H1 (cell line): ENCODE measurements at regions not wholly inside any gene's neighbourhood (a gene's known extent, or its start where the extent isn't known, plus 50 kb on each side); places are given as distances from the start of the nearest gene placed in this dataset.

Source experiments
- CTCF ChIA-PET: fragments of 300-600 bp; sonication (Branson Sonifier 250); formaldehyde crosslinking; loops from one replicate; lab custom pipeline; 2021; ENCODE audit not compliant: partially characterized antibody; lab: Charles Lee
- POLR2A ChIA-PET: fragments of 300-600 bp; sonication (Branson Sonifier 250); formaldehyde crosslinking; loops from one replicate; lab custom pipeline; 2021; ENCODE audit warnings: inconsistent platforms; ENCODE audit not compliant: partially characterized antibody; lab: Charles Lee
- DNase-seq, 2 experiments: peaks; one replicate each; pipeline versions ENCODE4 v3.0.0 to v3.0.0-alpha.2; 2010 to 2022; ENCODE audit warnings: low spot score in 2 of 2, low read depth in 1 of 2, mixed read lengths in 1 of 2
- FAIRE-seq: peaks from 2 replicates; lab custom pipeline; 2011; peaks lifted over from hg19 to GRCh38; lab: Jason Lieb, UNC
- H2AFZ ChIP-seq: 2 replicates; pipeline ENCODE4 v1.8.1; 2012; ENCODE audit warnings: low read length, inconsistent platforms
- H2AK5ac ChIP-seq: 2 replicates; pipeline ENCODE4 v1.6.1; 2013; ENCODE audit warnings: low read depth, low read length
- H2BK120ac ChIP-seq: replicated peaks from 2 replicates; pipeline ENCODE3; 2013; ENCODE audit warnings: low read depth, low read length, inconsistent platforms
- H2BK12ac ChIP-seq: 2 replicates; pipeline ENCODE4 v1.6.1; 2013; ENCODE audit warnings: low read depth, low read length
- H2BK15ac ChIP-seq: 2 replicates; pipeline ENCODE4 v1.6.1; 2013; ENCODE audit warnings: low read length
- H2BK20ac ChIP-seq: 2 replicates; pipeline ENCODE4 v1.6.1; 2013; ENCODE audit warnings: low read length
- H2BK5ac ChIP-seq: 2 replicates; pipeline ENCODE4 v1.6.1; 2013; ENCODE audit warnings: low read depth, low read length
- H3K14ac ChIP-seq: 2 replicates; pipeline ENCODE4 v1.6.1; 2013; ENCODE audit warnings: inconsistent platforms; ENCODE audit not compliant: insufficient read length
- H3K18ac ChIP-seq: 2 replicates; pipeline ENCODE4 v1.6.1; 2013; ENCODE audit warnings: low read length; ENCODE audit errors: extremely low read depth
- H3K23ac ChIP-seq: 2 replicates; pipeline ENCODE4 v1.6.1; 2013; ENCODE audit warnings: inconsistent platforms; ENCODE audit not compliant: insufficient read length
- H3K23me2 ChIP-seq: 2 replicates; pipeline ENCODE4 v1.6.1; 2013; ENCODE audit warnings: low read depth, low read length
- H3K27ac ChIP-seq: 2 replicates; pipeline ENCODE4 v1.6.1; 2011; ENCODE audit warnings: low read depth, low read length, inconsistent platforms
- H3K27me3 ChIP-seq, 4 experiments: replicated peaks in 1 of 4; 1 replicate in 1 of 4; 2 replicates in 3 of 4; pipeline versions ENCODE4 v1.6.1 to v1.8.1; 2011 to 2013; ENCODE audit warnings: low read length in 3 of 4, mild to moderate bottlenecking in 3 of 4, inconsistent platforms in 2 of 4, mixed read lengths in 2 of 4, moderate library complexity in 1 of 4; ENCODE audit not compliant: control insufficient read depth in 3 of 4, insufficient read depth in 3 of 4; ENCODE audit errors: extremely low read depth in 1 of 4
- H3K36me3 ChIP-seq, 4 experiments: 2 replicates each; pipeline versions ENCODE4 v1.6.1 to v1.8.1; 2011 to 2013; ENCODE audit warnings: mild to moderate bottlenecking in 4 of 4, low read length in 3 of 4, moderate library complexity in 2 of 4, control low read depth in 1 of 4, inconsistent platforms in 1 of 4; ENCODE audit not compliant: insufficient read depth in 4 of 4, control insufficient read depth in 2 of 4
- H3K4ac ChIP-seq: replicated peaks from 2 replicates; pipeline ENCODE3; 2013; ENCODE audit warnings: low read length, low read depth, mixed read lengths, inconsistent platforms; ENCODE audit not compliant: insufficient read length
- H3K4me1 ChIP-seq, 4 experiments: replicated peaks in 1 of 4; 1 replicate in 1 of 4; 2 replicates in 3 of 4; pipeline versions ENCODE4 v1.6.1 to v1.8.1; 2011 to 2013; ENCODE audit warnings: low read length in 3 of 4, inconsistent platforms in 2 of 4, mixed read lengths in 1 of 4; ENCODE audit not compliant: insufficient read depth in 4 of 4, control insufficient read depth in 3 of 4
- H3K4me2 ChIP-seq, 2 experiments: 2 replicates each; pipeline versions ENCODE4 v1.6.1 to v1.8.1; 2011 to 2013; ENCODE audit warnings: low read depth in 2 of 2, low read length in 2 of 2, control low read depth in 1 of 2, inconsistent platforms in 1 of 2, mild to moderate bottlenecking in 1 of 2; ENCODE audit not compliant: insufficient read depth in 1 of 2
- H3K4me3 ChIP-seq, 4 experiments: fragments of 200-600, 300-600 bp in 1 of 4; sonication (generic), shearing (Covaris generic), sonication (Bioruptor Twin) in 1 of 4; 2 replicates each; pipeline versions ENCODE4 v1.5.1 to v1.8.1; 2011 to 2016; ENCODE audit warnings: low read length in 4 of 4, low read depth in 3 of 4, control low read depth in 2 of 4, inconsistent platforms in 2 of 4, mild to moderate bottlenecking in 2 of 4, mixed read lengths in 1 of 4, moderate library complexity in 1 of 4; ENCODE audit not compliant: insufficient read depth in 2 of 4; ENCODE audit errors: extremely low read depth in 1 of 4
- H3K56ac ChIP-seq: replicated peaks from 2 replicates; pipeline ENCODE3; 2013; ENCODE audit warnings: low read depth, mild to moderate bottlenecking, mixed read lengths, low read length, inconsistent platforms; ENCODE audit not compliant: insufficient read length
- H3K79me1 ChIP-seq: 2 replicates; pipeline ENCODE4 v1.6.1; 2013; ENCODE audit warnings: low read depth, low read length, control low read depth
- H3K79me2 ChIP-seq, 2 experiments: 2 replicates each; pipeline versions ENCODE4 v1.6.1 to v1.8.1; 2012 to 2013; ENCODE audit warnings: low read length in 2 of 2, mild to moderate bottlenecking in 2 of 2, inconsistent platforms in 1 of 2; ENCODE audit not compliant: insufficient read depth in 2 of 2, control insufficient read depth in 1 of 2
- H3K9ac ChIP-seq, 4 experiments: replicated peaks in 1 of 4; 1 replicate in 1 of 4; 2 replicates in 3 of 4; pipeline versions ENCODE4 v1.6.1 to v1.8.1; 2011 to 2013; ENCODE audit warnings: low read depth in 3 of 4, low read length in 3 of 4, control low read depth in 2 of 4, mild to moderate bottlenecking in 2 of 4, moderate library complexity in 2 of 4, inconsistent platforms in 1 of 4; ENCODE audit errors: extremely low read depth in 1 of 4
- H3K9me3 ChIP-seq, 2 experiments: 2 replicates each; pipeline versions ENCODE4 v1.6.1 to v1.8.1; 2012 to 2013; ENCODE audit warnings: mild to moderate bottlenecking in 2 of 2, moderate library complexity in 2 of 2, control low read depth in 1 of 2, inconsistent platforms in 1 of 2, low read depth in 1 of 2, low read length in 1 of 2, mixed read lengths in 1 of 2; ENCODE audit not compliant: insufficient read depth in 2 of 2
- H4K20me1 ChIP-seq, 2 experiments: replicated peaks in 1 of 2; 2 replicates each; pipeline versions ENCODE3 to v1.8.1; 2011 to 2013; ENCODE audit warnings: inconsistent platforms in 2 of 2, low read length in 2 of 2, mild to moderate bottlenecking in 1 of 2; ENCODE audit not compliant: insufficient read depth in 2 of 2, control insufficient read depth in 1 of 2
- H4K5ac ChIP-seq: 2 replicates; pipeline ENCODE4 v1.6.1; 2013; ENCODE audit warnings: low read length, low read depth, mixed read lengths, inconsistent platforms; ENCODE audit not compliant: insufficient read length
- H4K8ac ChIP-seq: 2 replicates; pipeline ENCODE4 v1.8.0; 2013; ENCODE audit warnings: mild to moderate bottlenecking, moderate library complexity, low read length, inconsistent platforms; ENCODE audit not compliant: insufficient read depth; ENCODE audit errors: extremely low read depth
- H4K91ac ChIP-seq: replicated peaks from 2 replicates; pipeline ENCODE3; 2013; ENCODE audit warnings: low read length, mixed read lengths, inconsistent platforms; ENCODE audit not compliant: insufficient read length
- BACH1 ChIP-seq: IDR thresholded peaks from 2 replicates; pipeline ENCODE4 v1.6.1; 2012; ENCODE audit warnings: low read length, improper control_type of control experiment
- BCL11A ChIP-seq, 2 experiments: IDR thresholded peaks; one replicate each; pipeline ENCODE4 v1.6.1; 2011; ENCODE audit warnings: low read depth in 2 of 2, low read length in 2 of 2, mild to moderate bottlenecking in 2 of 2
- CBX5 ChIP-seq: fragments of 300-800, 300-1000 bp; sonication (generic); IDR thresholded peaks from 2 replicates; pipeline ENCODE4 v1.7.1; 2016; ENCODE audit warnings: antibody characterized with exemption, low read length, low read depth
- HDAC6 ChIP-seq: IDR thresholded peaks from one replicate; pipeline ENCODE4 v1.7.1; 2012; ENCODE audit warnings: low read depth, mild to moderate bottlenecking, inconsistent platforms, low read length, moderate library complexity
- KDM5A ChIP-seq: fragments of 200-600 bp; IDR thresholded peaks from 2 replicates; pipeline ENCODE4 v1.7.1; 2012; ENCODE audit warnings: mild to moderate bottlenecking, low read length, inconsistent platforms, mixed read lengths
- NANOG ChIP-seq: IDR thresholded peaks from 2 replicates; pipeline ENCODE4 v1.6.1; 2011; ENCODE audit warnings: low read length, low read depth, mild to moderate bottlenecking, inconsistent platforms; ENCODE audit not compliant: insufficient read depth, poor library complexity, severe bottlenecking
- SP4 ChIP-seq: IDR thresholded peaks from 2 replicates; pipeline ENCODE4 v1.6.1; 2012; ENCODE audit warnings: low read length, inconsistent platforms
- WGBS, 2 experiments: shearing (Covaris generic) in 1 of 2; methylation state at CpG; one replicate each; pipeline versions ENCODE4 v1.1.6 to v1.1.7; 2013 to 2015; ENCODE audit warnings: low lambda C conversion rate in 2 of 2, mixed read lengths in 2 of 2, inconsistent platforms in 1 of 2, low coverage in 1 of 2, missing lambda C conversion rate in 1 of 2; ENCODE audit not compliant: insufficient replicate concordance in 2 of 2, insufficient coverage in 1 of 2, insufficient read length in 1 of 2; ENCODE audit errors: extremely low coverage in 1 of 2, missing lambda C conversion rate in 1 of 2; 5-methylcytosine and 5-hydroxymethylcytosine counted together
- TF ChIP-seq, protein P1 (sequence below), 3 experiments: IDR thresholded peaks; 1 replicate in 2 of 3; 2 replicates in 1 of 3; pipeline versions ENCODE4 v1.5.1 to v1.6.1; 2011; ENCODE audit warnings: low read length in 3 of 3, mild to moderate bottlenecking in 3 of 3, inconsistent platforms in 2 of 3, low read depth in 1 of 3, moderate library complexity in 1 of 3; ENCODE audit not compliant: insufficient read depth in 1 of 3; ENCODE audit errors: control extremely low read depth in 1 of 3

GRCh38 chr7:17674943-17675608, 265.2 kb downstream of the SNX13 start:
- Histone ChIP-seq H4K5ac (no peak overlapping the region), H2BK15ac (no peak overlapping the region), H3K4me1 (peaks cover 0 to 2% (median under 1%) of the 10 kb centered on the region in 4 experiments; a peak in 3 of 7 replicates), H2AFZ (no peak overlapping the region), H3K4me3 (no peak overlapping the region), H2BK120ac (no peak overlapping the region), H3K79me2 (no peaks in the 10 kb centered on the region), H3K23ac (no peak overlapping the region), H3K18ac (no peak overlapping the region), H3K9me3 (no peaks in the 10 kb centered on the region), H3K14ac (no peak overlapping the region), H3K23me2 (no peaks in the 10 kb centered on the region), H3K56ac (no peak overlapping the region), H4K8ac (no peak overlapping the region), H3K4me2 (no peak overlapping the region), H2AK5ac (no peak overlapping the region), H3K27me3 (peaks cover 0 to 1% (median 0%) of the 10 kb centered on the region in 4 experiments; a peak in 2 of 7 replicates), H2BK20ac (no peak overlapping the region), H3K36me3 (no peaks in the 10 kb centered on the region), H4K91ac (no peak overlapping the region), H3K4ac (no peak overlapping the region), H2BK5ac (no peak overlapping the region), H4K20me1 (no peaks in the 10 kb centered on the region), H2BK12ac (no peak overlapping the region), H3K9ac (no peak overlapping the region), H3K79me1 (no peaks in the 10 kb centered on the region), H3K27ac (no peak overlapping the region)
- CTCF ChIA-PET, result interaction anchor here (1.4 kb wide), 1 partner anchor 8 kb away, joined by 5 read pairs; no protein-coding TSS in a partner anchor
- DNase-seq, result no peak
- 90% methylated on average over 5 of the region's 5 CpGs; no CpG with 5 or more reads in 1 of the 2 experiments for WGBS, 2 experiments
- POLR2A ChIA-PET, result no interaction called here
- no peak for FAIRE-seq
- no peak for TF ChIP-seq NANOG
- no peak for TF ChIP-seq BACH1
- TF ChIP-seq, protein P1, sequence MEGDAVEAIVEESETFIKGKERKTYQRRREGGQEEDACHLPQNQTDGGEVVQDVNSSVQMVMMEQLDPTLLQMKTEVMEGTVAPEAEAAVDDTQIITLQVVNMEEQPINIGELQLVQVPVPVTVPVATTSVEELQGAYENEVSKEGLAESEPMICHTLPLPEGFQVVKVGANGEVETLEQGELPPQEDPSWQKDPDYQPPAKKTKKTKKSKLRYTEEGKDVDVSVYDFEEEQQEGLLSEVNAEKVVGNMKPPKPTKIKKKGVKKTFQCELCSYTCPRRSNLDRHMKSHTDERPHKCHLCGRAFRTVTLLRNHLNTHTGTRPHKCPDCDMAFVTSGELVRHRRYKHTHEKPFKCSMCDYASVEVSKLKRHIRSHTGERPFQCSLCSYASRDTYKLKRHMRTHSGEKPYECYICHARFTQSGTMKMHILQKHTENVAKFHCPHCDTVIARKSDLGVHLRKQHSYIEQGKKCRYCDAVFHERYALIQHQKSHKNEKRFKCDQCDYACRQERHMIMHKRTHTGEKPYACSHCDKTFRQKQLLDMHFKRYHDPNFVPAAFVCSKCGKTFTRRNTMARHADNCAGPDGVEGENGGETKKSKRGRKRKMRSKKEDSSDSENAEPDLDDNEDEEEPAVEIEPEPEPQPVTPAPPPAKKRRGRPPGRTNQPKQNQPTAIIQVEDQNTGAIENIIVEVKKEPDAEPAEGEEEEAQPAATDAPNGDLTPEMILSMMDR (IDR thresholded peaks at IDR 0.05; ENCODE audit: control extremely low read depth in 1 of 3, insufficient read depth in 1 of 3, low read depth in 1 of 3, low read length in 3 of 3), result no peak
- no peak for TF ChIP-seq SP4
- no peak for TF ChIP-seq HDAC6
- no peak for TF ChIP-seq BCL11A (IDR thresholded peaks at IDR 0.05; ENCODE audit: low read depth in 2 of 2, low read length in 2 of 2)
- no peak for TF ChIP-seq KDM5A
- no peak for TF ChIP-seq CBX5
